Ovary (tissue), 7 donors: ENCODE measurements at regions not wholly inside any gene's neighbourhood (a gene's known extent, or its start where the extent isn't known, plus 50 kb on each side); places are given as distances from the start of the nearest gene placed in this dataset.
"Not testable (repeated sequence)": the region's sequence is repeated elsewhere in the genome, so short reads cannot be mapped to it uniquely, and the experiment has no call there.

ENCODE experiments used
- DNase-seq, 5 donors: peaks; one replicate each; pipeline ENCODE4 v3.0.0-alpha.2; 2019 to 2020
- H3K27ac ChIP-seq, 2 donors: fragments of 200-600 bp; one replicate each; pipeline versions ENCODE4 v1.5.1 to v1.8.0; 2019 to 2022
- H3K27me3 ChIP-seq: fragments of 200-600 bp; one replicate; pipeline ENCODE4 v1.8.0; 2022
- H3K36me3 ChIP-seq: fragments of 200-600 bp; sonication (generic); one replicate; pipeline ENCODE4 v1.5.1; 2019
- H3K4me1 ChIP-seq: one replicate; pipeline ENCODE4 v1.8.1; 2013; ENCODE audit warnings: mild to moderate bottlenecking, moderate library complexity; ENCODE audit not compliant: insufficient read depth
- H3K4me3 ChIP-seq: fragments of 200-600 bp; sonication (generic); one replicate; pipeline ENCODE4 v1.5.1; 2017
- H3K9me3 ChIP-seq, 2 donors: fragments of 200-600 bp in 1 of 2; sonication (generic) in 1 of 2; one replicate each; pipeline versions ENCODE4 v1.5.1 to v1.8.1; 2013 to 2019; ENCODE audit warnings: mild to moderate bottlenecking in 1 of 2, moderate library complexity in 1 of 2
- CTCF ChIP-seq, 3 donors: fragments of 450-650 bp in 2 of 3; fragments of 200-600 bp in 1 of 3; IDR thresholded peaks; one replicate each; pipeline versions ENCODE4 v1.5.1 to v1.8.0; 2016 to 2022; ENCODE audit warnings: antibody characterized with exemption in 3 of 3, mild to moderate bottlenecking in 1 of 3
- EP300 ChIP-seq: sonication (generic); formaldehyde crosslinking; IDR thresholded peaks from one replicate; pipeline ENCODE4 v1.6.1; 2017; ENCODE audit warnings: antibody characterized with exemption
- POLR2A ChIP-seq: fragments of 450-650 bp; IDR thresholded peaks from one replicate; pipeline ENCODE4 v1.6.1; 2017; ENCODE audit warnings: antibody characterized with exemption, mild to moderate bottlenecking, moderate library complexity
- WGBS, 3 donors: extraction: QIAGEN DNeasy Blood & Tissue Kit in 1 of 3; methylation state at CpG; one replicate each; pipeline versions ENCODE4 v1.1.5 to v1.1.7; 2013 to 2017; 5-methylcytosine and 5-hydroxymethylcytosine counted together
- intact Hi-C, 4 donors: fragments of 100-400 bp; cut with DNase I; formaldehyde crosslinking; loops; one replicate each; pipeline versions ENCODE4 v1.11.0 to v1.15.1; 2022 to 2023
- donor health status: DM: no; HTN: no; CAD: no; lungs with moderate emphysema.
- donor health status: DM: no; HTN: no; CAD: no.
- donor health status: Bipolar disorder and iron deficiency.
- donor health status: DM: no; HTN: no; CAD: no.
- donor health status: DM: yes; HTN: yes; CAD: no.

- WGBS, 3 donors, result 80 to 83% (median 81%) methylated on average over 3 of the region's 3 CpGs
- Histone ChIP-seq H3K27me3 (no peaks in the 10 kb centered on the region), H3K4me1 (no peaks in the 10 kb centered on the region), H3K36me3 (no peaks in the 10 kb centered on the region), H3K4me3 (no peak overlapping the region), H3K27ac (no peak overlapping the region), H3K9me3 (no peaks in the 10 kb centered on the region)
- TF ChIP-seq CTCF (IDR thresholded peaks at IDR 0.05) (no peak), EP300 (no peak), POLR2A (no peak)
- DNase-seq, result no peak
- intact Hi-C loops, result no loop called here
Measured at GRCh38 chr12:89768586-89769482, 60.2 kb upstream of the ATP2B1 start.

- Histone ChIP-seq H3K36me3 (no peaks in the 10 kb centered on the region), H3K4me1 (no peaks in the 10 kb centered on the region), H3K27me3 (no peaks in the 10 kb centered on the region), H3K9me3 (no peaks in the 10 kb centered on the region), H3K4me3 (no peak overlapping the region), H3K27ac (no peak overlapping the region)
- intact Hi-C loops, result no loop called here
- TF ChIP-seq POLR2A (no peak), CTCF (IDR thresholded peaks at IDR 0.05) (no peak), EP300 (no peak)
- DNase-seq, result no peak
- WGBS, 3 donors, result 78 to 85% (median 79%) methylated on average over 3 of the region's 3 CpGs
Measured at GRCh38 chr12:89765959-89766824, 57.6 kb upstream of the ATP2B1 start.

GRCh38 chr12:89764164-89764563 lies 55.5 kb upstream of the ATP2B1 start:
- H3K9me3 ChIP-seq, H3K27ac ChIP-seq, H3K4me1 ChIP-seq, H3K36me3 ChIP-seq, DNase-seq, H3K27me3 ChIP-seq, intact Hi-C loops, H3K4me3 ChIP-seq: not testable (repeated sequence)
- 96 to 98% (median 96%) methylated on average over 4 of the region's 4 CpGs for WGBS, 3 donors

- Histone ChIP-seq H3K36me3 (no peaks in the 10 kb centered on the region), H3K9me3 (no peaks in the 10 kb centered on the region), H3K27ac (no peak overlapping the region), H3K4me1 (no peaks in the 10 kb centered on the region), H3K27me3 (no peaks in the 10 kb centered on the region), H3K4me3 (no peak overlapping the region)
- no peak for DNase-seq
- intact Hi-C loops, result no loop called here
- WGBS, 3 donors, result 85 to 89% (median 86%) methylated on average over 4 of the region's 4 CpGs
- TF ChIP-seq CTCF (IDR thresholded peaks at IDR 0.05), result no peak
- no peak for TF ChIP-seq POLR2A
- TF ChIP-seq EP300, result no peak
Measured at GRCh38 chr12:89762498-89763170, 54.0 kb upstream of the ATP2B1 start.
